ENCODE measurements at regions not wholly inside any gene's neighbourhood (a gene's known extent, or its start where the extent isn't known, plus 50 kb on each side); places are given as distances from the start of the nearest gene placed in this dataset.

- TF ChIP-seq CTCF (IDR thresholded peaks at IDR 0.05 in 2 of 3, conservative IDR thresholded peaks at IDR 0.05 in 1 of 3; ENCODE audit: borderline replicate concordance in 1 of 3, insufficient read depth in 1 of 3, low read depth in 2 of 3, low read length in 2 of 3) (no peak), EZH2phosphoT487 (IDR thresholded peaks at IDR 0.05; ENCODE audit: borderline replicate concordance) (no peak)
Observed at GRCh38 chr1:234844479-234845031, 234.6 kb upstream of the IRF2BP2 start.
